ENCODE measurements at regions not wholly inside any gene's neighbourhood (a gene's known extent, or its start where the extent isn't known, plus 50 kb on each side); places are given as distances from the start of the nearest gene placed in this dataset.

GRCh38 chr1:14485285-14485684 is 113.2 kb upstream of the KAZN start:
- TF ChIP-seq CTCF (conservative IDR thresholded peaks at IDR 0.05) (no peak), ZFX (IDR thresholded peaks at IDR 0.05) (no peak)

Measured in C4-2B (cell line).